ENCODE measurements at regions not wholly inside any gene's neighbourhood (a gene's known extent, or its start where the extent isn't known, plus 50 kb on each side); places are given as distances from the start of the nearest gene placed in this dataset.

GRCh38 chr14:81682134-81682533, 148.5 kb upstream of the SEL1L start:
- Histone ChIP-seq H2AFZ (no peak overlapping the region), H3K79me2 (ENCODE audit: insufficient read depth) (no peaks in the 10 kb centered on the region), H3K9me2 (ENCODE audit: insufficient read depth) (no peaks in the 10 kb centered on the region), H3F3A (ENCODE audit: insufficient read depth) (no peaks in the 10 kb centered on the region), H4K20me1 (ENCODE audit: insufficient read depth) (no peaks in the 10 kb centered on the region), H3K27me3 (replicated peaks; ENCODE audit: insufficient read depth) (no peaks in the 10 kb centered on the region), H3K9ac (no peak overlapping the region), H3K36me3 (ENCODE audit: low read depth) (no peaks in the 10 kb centered on the region), H3K4me1 (ENCODE audit: insufficient read depth) (no peaks in the 10 kb centered on the region), H3K4me3 (no peak overlapping the region), H3K27ac (no peak overlapping the region), H3K9me3 (ENCODE audit: low read depth) (no peaks in the 10 kb centered on the region), H3K4me2 (ENCODE audit: unreplicated experiment) (no peak overlapping the region)
- WGBS, 2 experiments (ENCODE audit: low coverage in 1 of 2, low lambda C conversion rate in 2 of 2, missing lambda C conversion rate in 2 of 2): 19 to 36% methylated on average over 1 of the region's 1 CpG
- in situ Hi-C loops (cut with MboI): no loop called here
- TF ChIP-seq EZH2phosphoT487 (IDR thresholded peaks at IDR 0.05; ENCODE audit: insufficient read depth, low read depth): no peak
- no peak for TF ChIP-seq EZH2 (IDR thresholded peaks at IDR 0.05; ENCODE audit: insufficient read depth, poor library complexity, severe bottlenecking)
- DNase-seq: no peak

- Histone ChIP-seq H3K36me3 (ENCODE audit: low read depth) (no peaks in the 10 kb centered on the region), H3K9ac (no peak overlapping the region), H3K79me2 (ENCODE audit: insufficient read depth) (no peaks in the 10 kb centered on the region), H3F3A (ENCODE audit: insufficient read depth) (no peaks in the 10 kb centered on the region), H4K20me1 (ENCODE audit: insufficient read depth) (no peaks in the 10 kb centered on the region), H3K4me2 (ENCODE audit: unreplicated experiment) (no peak overlapping the region), H3K9me2 (ENCODE audit: insufficient read depth) (no peaks in the 10 kb centered on the region), H3K27me3 (replicated peaks; ENCODE audit: insufficient read depth) (no peaks in the 10 kb centered on the region), H3K27ac (no peak overlapping the region), H3K4me3 (no peak overlapping the region), H3K9me3 (ENCODE audit: low read depth) (no peaks in the 10 kb centered on the region), H2AFZ (no peak overlapping the region), H3K4me1 (ENCODE audit: insufficient read depth) (no peaks in the 10 kb centered on the region)
- WGBS, 2 experiments (ENCODE audit: low coverage in 1 of 2, low lambda C conversion rate in 2 of 2, missing lambda C conversion rate in 2 of 2): 0 to 3% methylated on average over 2 of the region's 2 CpGs
- TF ChIP-seq EZH2 (IDR thresholded peaks at IDR 0.05; ENCODE audit: insufficient read depth, poor library complexity, severe bottlenecking): no peak
- TF ChIP-seq EZH2phosphoT487 (IDR thresholded peaks at IDR 0.05; ENCODE audit: insufficient read depth, low read depth): no peak
- in situ Hi-C loops (cut with MboI): no loop called here
- DNase-seq: no peak
These were observed 149.0 kb upstream of the SEL1L start for GRCh38 chr14:81682701-81683100.

GRCh38 chr14:81684696-81685095, 151.0 kb upstream of the SEL1L start:
- no peaks in the 10 kb centered on the region for H3K79me2 ChIP-seq (ENCODE audit: insufficient read depth)
- in situ Hi-C loops (cut with MboI): no loop called here
- H3K9ac ChIP-seq: no peak overlapping the region
- no peak for DNase-seq
- no peak overlapping the region for H3K27ac ChIP-seq
- H2AFZ ChIP-seq: no peak overlapping the region
- TF ChIP-seq EZH2 (IDR thresholded peaks at IDR 0.05; ENCODE audit: insufficient read depth, poor library complexity, severe bottlenecking): no peak
- TF ChIP-seq EZH2phosphoT487 (IDR thresholded peaks at IDR 0.05; ENCODE audit: insufficient read depth, low read depth): no peak
- H3K4me3 ChIP-seq: no peak overlapping the region
- no peaks in the 10 kb centered on the region for H3K4me1 ChIP-seq (ENCODE audit: insufficient read depth)
- no peaks in the 10 kb centered on the region for H3K36me3 ChIP-seq (ENCODE audit: low read depth)
- no peak overlapping the region for H3K4me2 ChIP-seq (ENCODE audit: unreplicated experiment)
- H3K9me2 ChIP-seq (ENCODE audit: insufficient read depth): no peaks in the 10 kb centered on the region
- no peaks in the 10 kb centered on the region for H3K9me3 ChIP-seq (ENCODE audit: low read depth)
- 24 to 42% methylated on average over 1 of the region's 1 CpG for WGBS, 2 experiments (ENCODE audit: low coverage in 1 of 2, low lambda C conversion rate in 2 of 2, missing lambda C conversion rate in 2 of 2)
- H3F3A ChIP-seq (ENCODE audit: insufficient read depth): no peaks in the 10 kb centered on the region
- no peaks in the 10 kb centered on the region for H4K20me1 ChIP-seq (ENCODE audit: insufficient read depth)
- no peaks in the 10 kb centered on the region for H3K27me3 ChIP-seq (replicated peaks; ENCODE audit: insufficient read depth)

DNA sequence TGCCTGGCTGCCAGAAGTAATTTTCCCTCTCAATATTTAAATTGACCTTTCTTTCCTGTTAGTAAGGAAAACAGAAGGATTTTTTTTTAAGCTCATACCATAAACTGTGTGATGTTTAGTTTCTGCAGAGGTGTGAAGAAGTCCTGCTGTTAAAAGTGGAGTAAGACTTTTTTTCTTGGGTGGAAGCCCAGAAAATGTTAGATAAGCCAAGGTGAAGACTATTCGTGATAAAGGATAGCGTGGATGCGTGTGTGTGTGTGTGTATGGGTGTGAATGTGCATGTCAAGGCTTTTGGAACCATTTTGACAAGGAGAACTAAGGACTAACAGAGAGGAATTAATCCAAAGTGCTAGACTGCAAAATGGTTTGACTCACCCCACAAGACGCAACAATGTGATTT, 152.9 kb upstream of the SEL1L start:
- Histone ChIP-seq H3K9ac (no peak overlapping the region), H3K27ac (no peak overlapping the region), H4K20me1 (ENCODE audit: insufficient read depth) (no peaks in the 10 kb centered on the region), H3K9me2 (ENCODE audit: insufficient read depth) (no peaks in the 10 kb centered on the region), H3K79me2 (ENCODE audit: insufficient read depth) (no peaks in the 10 kb centered on the region), H3K4me3 (no peak overlapping the region), H3K4me2 (ENCODE audit: unreplicated experiment) (no peak overlapping the region), H3K4me1 (ENCODE audit: insufficient read depth) (no peaks in the 10 kb centered on the region), H3K9me3 (ENCODE audit: low read depth) (no peaks in the 10 kb centered on the region), H3K36me3 (ENCODE audit: low read depth) (no peaks in the 10 kb centered on the region), H3K27me3 (replicated peaks; ENCODE audit: insufficient read depth) (no peaks in the 10 kb centered on the region), H3F3A (ENCODE audit: insufficient read depth) (no peaks in the 10 kb centered on the region), H2AFZ (no peak overlapping the region)
- 28 to 33% methylated on average over 4 of the region's 4 CpGs for WGBS, 2 experiments (ENCODE audit: low coverage in 1 of 2, low lambda C conversion rate in 2 of 2, missing lambda C conversion rate in 2 of 2)
- in situ Hi-C loops (cut with MboI): no loop called here
- DNase-seq: no peak
- TF ChIP-seq EZH2 (IDR thresholded peaks at IDR 0.05; ENCODE audit: insufficient read depth, poor library complexity, severe bottlenecking) (no peak), EZH2phosphoT487 (IDR thresholded peaks at IDR 0.05; ENCODE audit: insufficient read depth, low read depth) (no peak)

GRCh38 chr14:81691931-81692330, 158.3 kb upstream of the SEL1L start:
- H3K79me2 ChIP-seq (ENCODE audit: insufficient read depth): no peaks in the 10 kb centered on the region
- H3K4me1 ChIP-seq (ENCODE audit: insufficient read depth): no peaks in the 10 kb centered on the region
- H3K9me3 ChIP-seq (ENCODE audit: low read depth): no peaks in the 10 kb centered on the region
- TF ChIP-seq EZH2 (IDR thresholded peaks at IDR 0.05; ENCODE audit: insufficient read depth, poor library complexity, severe bottlenecking) (no peak), EZH2phosphoT487 (IDR thresholded peaks at IDR 0.05; ENCODE audit: insufficient read depth, low read depth) (no peak)
- H3K4me2 ChIP-seq (ENCODE audit: unreplicated experiment): no peak overlapping the region
- H3K9ac ChIP-seq: no peak overlapping the region
- no peak for DNase-seq
- no peak overlapping the region for H3K4me3 ChIP-seq
- no peaks in the 10 kb centered on the region for H3K36me3 ChIP-seq (ENCODE audit: low read depth)
- no peak overlapping the region for H3K27ac ChIP-seq
- WGBS, 2 experiments (ENCODE audit: low coverage in 1 of 2, low lambda C conversion rate in 2 of 2, missing lambda C conversion rate in 2 of 2): 34 to 35% methylated on average over 3 of the region's 3 CpGs
- no peaks in the 10 kb centered on the region for H3K9me2 ChIP-seq (ENCODE audit: insufficient read depth)
- H3K27me3 ChIP-seq (replicated peaks; ENCODE audit: insufficient read depth): no peaks in the 10 kb centered on the region
- in situ Hi-C loops (cut with MboI): no loop called here
- no peaks in the 10 kb centered on the region for H3F3A ChIP-seq (ENCODE audit: insufficient read depth)
- H4K20me1 ChIP-seq (ENCODE audit: insufficient read depth): no peaks in the 10 kb centered on the region
- H2AFZ ChIP-seq: no peak overlapping the region
